Activated CD4-positive, alpha-beta memory T cell treated with anti-CD3 and anti-CD28 coated beads, Interleukin-2, amount 10 ng/mL, durations not matched to agents 7 days and 5 days (primary cell): ENCODE measurements at regions not wholly inside any gene's neighbourhood (a gene's known extent, or its start where the extent isn't known, plus 50 kb on each side); places are given as distances from the start of the nearest gene placed in this dataset.

Source experiments
- CTCF ChIA-PET: fragments of 350-600 bp; sonication (Branson Sonifier 250); formaldehyde crosslinking; loops from one replicate; lab custom pipeline; 2021; ENCODE audit warnings: antibody characterized with exemption, inconsistent platforms; lab: Charles Lee
- POLR2A ChIA-PET: fragments of 350-600 bp; sonication (Branson Sonifier 250); formaldehyde crosslinking; loops from one replicate; lab custom pipeline; 2021; ENCODE audit warnings: antibody characterized with exemption; lab: Charles Lee
- DNase-seq: peaks from one replicate; pipeline ENCODE4 v3.0.0-alpha.2; 2020
- H3K27ac Mint-ChIP-seq: one replicate; pipeline ENCODE4 v1.8.0; 2021; ENCODE audit warnings: mild to moderate bottlenecking, mixed read lengths
- H3K27me3 Mint-ChIP-seq: one replicate; pipeline ENCODE4 v1.8.0; 2021; ENCODE audit warnings: mixed read lengths
- H3K36me3 Mint-ChIP-seq: one replicate; pipeline ENCODE4 v1.8.0; 2021; ENCODE audit warnings: low read depth, mixed read lengths
- H3K4me1 Mint-ChIP-seq: one replicate; pipeline ENCODE4 v1.8.0; 2021; ENCODE audit warnings: mixed read lengths
- H3K4me3 Mint-ChIP-seq: one replicate; pipeline ENCODE4 v1.8.0; 2021; ENCODE audit warnings: mild to moderate bottlenecking, mixed read lengths
- H3K9me3 Mint-ChIP-seq: one replicate; pipeline ENCODE4 v1.8.0; 2021; ENCODE audit warnings: mixed read lengths

GRCh38 chr16:85392756-85393673 lies 220.1 kb upstream of the GSE1 start:
- CTCF ChIA-PET = interaction anchor here (1.0 to 2.8 kb wide), 4 partner anchors 10 to 223 kb away, joined by 3 to 11 read pairs (median 6); no protein-coding TSS in a partner anchor
- Mint-ChIP-seq H3K36me3 (no peaks in the 10 kb centered on the region), H3K27ac (no peak overlapping the region), H3K9me3 (no peaks in the 10 kb centered on the region), H3K27me3 (peaks cover 2% of the 10 kb centered on the region), H3K4me1 (no peaks in the 10 kb centered on the region), H3K4me3 (no peak overlapping the region)
- DNase-seq = no peak
- POLR2A ChIA-PET = no interaction called here

GRCh38 chr16:85393674-85394451 lies 219.3 kb upstream of the GSE1 start:
- no peak overlapping the region for H3K27ac Mint-ChIP-seq
- peaks cover 2% of the 10 kb centered on the region for H3K27me3 Mint-ChIP-seq
- no peaks in the 10 kb centered on the region for H3K4me1 Mint-ChIP-seq
- peak; percentile 55 for DNase-seq
- H3K36me3 Mint-ChIP-seq = no peaks in the 10 kb centered on the region
- ChIA-PET CTCF (interaction anchor here (2.0 to 2.8 kb wide), 2 partner anchors 28 to 222 kb away, joined by 8 to 11 read pairs; no protein-coding TSS in a partner anchor), POLR2A (no interaction called here)
- H3K9me3 Mint-ChIP-seq = no peaks in the 10 kb centered on the region
- no peak overlapping the region for H3K4me3 Mint-ChIP-seq

GRCh38 chr16:85394456-85395206 lies 218.5 kb upstream of the GSE1 start:
- CTCF ChIA-PET = interaction anchor here (2.0 to 2.8 kb wide), 2 partner anchors 27 to 221 kb away, joined by 8 to 11 read pairs; no protein-coding TSS in a partner anchor

GRCh38 chr16:85395207-85395912 lies 217.8 kb upstream of the GSE1 start:
- no peaks in the 10 kb centered on the region for H3K36me3 Mint-ChIP-seq
- no peak overlapping the region for H3K4me3 Mint-ChIP-seq
- H3K27ac Mint-ChIP-seq = no peak overlapping the region
- peaks cover 2% of the 10 kb centered on the region for H3K27me3 Mint-ChIP-seq
- no peaks in the 10 kb centered on the region for H3K9me3 Mint-ChIP-seq
- no peak for DNase-seq
- ChIA-PET POLR2A (no interaction called here), CTCF (interaction anchor here (2.0 to 2.8 kb wide), 2 partner anchors 26 to 221 kb away, joined by 8 to 11 read pairs; no protein-coding TSS in a partner anchor)
- no peaks in the 10 kb centered on the region for H3K4me1 Mint-ChIP-seq

More at GRCh38 chr16:85394456-85395206, 218.5 kb upstream of the GSE1 start:
- Mint-ChIP-seq H3K9me3 (no peaks in the 10 kb centered on the region), H3K4me3 (no peak overlapping the region), H3K4me1 (no peaks in the 10 kb centered on the region), H3K36me3 (no peaks in the 10 kb centered on the region), H3K27me3 (peaks cover 2% of the 10 kb centered on the region), H3K27ac (no peak overlapping the region)
- POLR2A ChIA-PET = no interaction called here
- DNase-seq = no peak

- no peak overlapping the region for H3K27ac Mint-ChIP-seq
- DNase-seq = no peak
- H3K4me1 Mint-ChIP-seq = no peaks in the 10 kb centered on the region
- H3K36me3 Mint-ChIP-seq = no peaks in the 10 kb centered on the region
- H3K4me3 Mint-ChIP-seq = no peak overlapping the region
- peaks cover 2% of the 10 kb centered on the region for H3K27me3 Mint-ChIP-seq
- CTCF ChIA-PET = no interaction called here
- POLR2A ChIA-PET = no interaction called here
- no peaks in the 10 kb centered on the region for H3K9me3 Mint-ChIP-seq
Measured at GRCh38 chr16:85395913-85396878, 216.9 kb upstream of the GSE1 start.

GRCh38 chr16:85396879-85397871 lies 215.9 kb upstream of the GSE1 start:
- H3K36me3 Mint-ChIP-seq = no peaks in the 10 kb centered on the region
- ChIA-PET POLR2A (no interaction called here), CTCF (no interaction called here)
- peaks cover 2% of the 10 kb centered on the region for H3K27me3 Mint-ChIP-seq
- no peaks in the 10 kb centered on the region for H3K4me1 Mint-ChIP-seq
- H3K4me3 Mint-ChIP-seq = no peak overlapping the region
- no peak for DNase-seq
- no peak overlapping the region for H3K27ac Mint-ChIP-seq
- no peaks in the 10 kb centered on the region for H3K9me3 Mint-ChIP-seq

- POLR2A ChIA-PET = no interaction called here
- Mint-ChIP-seq H3K27me3 (peaks cover 2% of the 10 kb centered on the region), H3K36me3 (no peaks in the 10 kb centered on the region), H3K4me1 (no peaks in the 10 kb centered on the region), H3K4me3 (no peak overlapping the region), H3K27ac (no peak overlapping the region), H3K9me3 (no peaks in the 10 kb centered on the region)
- CTCF ChIA-PET = no interaction called here
- DNase-seq = no peak
Measured at GRCh38 chr16:85398050-85398451, 215.1 kb upstream of the GSE1 start.

- CTCF ChIA-PET = no interaction called here
- Mint-ChIP-seq H3K4me1 (no peaks in the 10 kb centered on the region), H3K9me3 (no peaks in the 10 kb centered on the region), H3K36me3 (no peaks in the 10 kb centered on the region), H3K4me3 (no peak overlapping the region), H3K27ac (no peak overlapping the region), H3K27me3 (peaks cover 2% of the 10 kb centered on the region)
- DNase-seq = no peak
- POLR2A ChIA-PET = no interaction called here
Measured at GRCh38 chr16:85398688-85399582, 214.2 kb upstream of the GSE1 start.

GRCh38 chr16:85399583-85400284 lies 213.4 kb upstream of the GSE1 start:
- no peaks in the 10 kb centered on the region for H3K36me3 Mint-ChIP-seq
- no peak for DNase-seq
- CTCF ChIA-PET = no interaction called here

More at GRCh38 chr16:85399583-85400284, 213.4 kb upstream of the GSE1 start:
- no peaks in the 10 kb centered on the region for H3K4me1 Mint-ChIP-seq
- H3K27ac Mint-ChIP-seq = no peak overlapping the region
- no peak overlapping the region for H3K4me3 Mint-ChIP-seq
- H3K9me3 Mint-ChIP-seq = no peaks in the 10 kb centered on the region
- POLR2A ChIA-PET = no interaction called here
- peaks cover 2% of the 10 kb centered on the region for H3K27me3 Mint-ChIP-seq
